K562 (cell line): ENCODE measurements at regions not wholly inside any gene's neighbourhood (a gene's known extent, or its start where the extent isn't known, plus 50 kb on each side); places are given as distances from the start of the nearest gene placed in this dataset.

ENCODE experiments used
- DLX4 ChIP-seq: fragments of 250-450 bp; sonication (Bioruptor Pico); IDR thresholded peaks from 2 replicates; pipeline ENCODE4 v1.6.1; 2021; ENCODE audit warnings: mild to moderate bottlenecking
- FOXP1 ChIP-seq: sonication (generic); formaldehyde crosslinking; IDR thresholded peaks from 2 replicates; pipeline ENCODE4 v1.8.0; 2022; ENCODE audit warnings: mild to moderate bottlenecking, missing genetic modification reagents
- HDAC1 ChIP-seq, 2 experiments: fragments of 450-650 bp; IDR thresholded peaks; 2 replicates each; pipeline ENCODE4 v1.6.1; 2016 to 2017; ENCODE audit warnings: inconsistent platforms in 1 of 2, mild to moderate bottlenecking in 1 of 2, moderate library complexity in 1 of 2
- JUN ChIP-seq, 2 experiments: sonication (generic) in 1 of 2; formaldehyde crosslinking in 1 of 2; IDR thresholded peaks; 2 replicates each; pipeline versions ENCODE4 v1.6.1 to v1.8.0; 2012 to 2022; ENCODE audit warnings: borderline replicate concordance in 2 of 2, mild to moderate bottlenecking in 2 of 2, improper control_type of control experiment in 1 of 2, low read depth in 1 of 2, low read length in 1 of 2, missing genetic modification reagents in 1 of 2
- LARP7 ChIP-seq: fragments of 450-650 bp; IDR thresholded peaks from 2 replicates; pipeline ENCODE4 v1.6.1; 2016
- MAFG ChIP-seq: fragments of 450-650 bp; conservative IDR thresholded peaks from 2 replicates; pipeline ENCODE4 v1.6.1; 2016; ENCODE audit warnings: missing genetic modification characterization, missing compliant biosample characterization
- OTX1 ChIP-seq: fragments of 450-650 bp; formaldehyde crosslinking; IDR thresholded peaks from 2 replicates; pipeline ENCODE4 v1.4.0; 2022; ENCODE audit warnings: mild to moderate bottlenecking
- PRPF4 ChIP-seq: fragments of 200-400 bp; formaldehyde crosslinking; IDR thresholded peaks from one replicate; pipeline ENCODE4 v1.6.1; 2017; ENCODE audit warnings: low read length, low read depth, mild to moderate bottlenecking; ENCODE audit not compliant: insufficient read depth, poor library complexity, severe bottlenecking
- RERE ChIP-seq: sonication (generic); formaldehyde crosslinking; IDR thresholded peaks from 2 replicates; pipeline ENCODE4 v1.8.0; 2023; ENCODE audit warnings: missing genetic modification reagents, mild to moderate bottlenecking, borderline replicate concordance
- SIN3A ChIP-seq, 2 experiments: fragments of 150-350 bp in 1 of 2; IDR thresholded peaks; 2 replicates each; pipeline ENCODE4 v1.6.1; 2011 to 2016; ENCODE audit warnings: borderline replicate concordance in 2 of 2, low read depth in 2 of 2, low read length in 2 of 2, mild to moderate bottlenecking in 2 of 2, moderate library complexity in 2 of 2; ENCODE audit not compliant: control insufficient read depth in 1 of 2
- SMC3 ChIP-seq: conservative IDR thresholded peaks from 2 replicates; pipeline ENCODE4 v1.6.1; 2011; ENCODE audit warnings: low read depth, low read length, improper control_type of control experiment; ENCODE audit not compliant: insufficient read depth
- SRSF7 ChIP-seq: fragments of 200-400 bp; formaldehyde crosslinking; optimal IDR thresholded peaks from 2 replicates; pipeline ENCODE3; 2017; ENCODE audit warnings: mild to moderate bottlenecking, low read depth, low read length
- THAP12 ChIP-seq: fragments of 250-450 bp; sonication (Bioruptor Pico); IDR thresholded peaks from 2 replicates; pipeline ENCODE4 v1.9.0; 2021; ENCODE audit warnings: mild to moderate bottlenecking, inconsistent platforms
- ZBTB2 ChIP-seq: fragments of 450-650 bp; IDR thresholded peaks from 2 replicates; pipeline ENCODE4 v1.6.1; 2016; ENCODE audit warnings: antibody characterized with exemption

- no peak for TF ChIP-seq RERE
- TF ChIP-seq LARP7: no peak
- TF ChIP-seq FOXP1 (CRISPR knock-in tag): no peak
- no peak for TF ChIP-seq JUN (IDR thresholded peaks at IDR 0.05; ENCODE audit: borderline replicate concordance, low read depth, low read length)
- TF ChIP-seq JUN (CRISPR knock-in tag; IDR thresholded peaks at IDR 0.05; ENCODE audit: borderline replicate concordance): no peak
- no peak for TF ChIP-seq THAP12 (CRISPR knock-in tag)
- TF ChIP-seq HDAC1 (IDR thresholded peaks at IDR 0.05): no peak
- TF ChIP-seq SMC3: no peak
- no peak for TF ChIP-seq SRSF7
- TF ChIP-seq PRPF4: no peak
- no peak for TF ChIP-seq SIN3A (IDR thresholded peaks at IDR 0.05; ENCODE audit: borderline replicate concordance in 2 of 2, control insufficient read depth in 1 of 2, low read depth in 2 of 2, low read length in 2 of 2)
- no peak for TF ChIP-seq ZBTB2
- no peak for TF ChIP-seq OTX1 (CRISPR knock-in tag)
- no peak for TF ChIP-seq MAFG (tag)
- no peak for TF ChIP-seq DLX4 (CRISPR knock-in tag)
- TF ChIP-seq, all 486 proteins: peak for 0
Measured at GRCh38 chr9:71237051-71237450, 115.6 kb upstream of the TRPM3 start (continued).
